Head of caudate nucleus (tissue), 42 donors: ENCODE measurements at regions not wholly inside any gene's neighbourhood (a gene's known extent, or its start where the extent isn't known, plus 50 kb on each side); places are given as distances from the start of the nearest gene placed in this dataset.
"Not testable (repeated sequence)": the region's sequence is repeated elsewhere in the genome, so short reads cannot be mapped to it uniquely, and the experiment has no call there.

ENCODE experiments used
- DNase-seq, 42 donors: peaks; one replicate each; pipeline versions ENCODE4 v3.0.0 to v3.0.0-alpha.2; 2020 to 2021; ENCODE audit warnings: mixed read lengths in 7 of 42
- intact Hi-C: fragments of 100-400 bp; cut with DNase I; formaldehyde crosslinking; loops from one replicate; pipeline ENCODE4 v1.15.0; 2022

- DNase-seq, intact Hi-C loops: not testable (repeated sequence)
Measured at GRCh38 chr11:134494395-134494794, 82.4 kb upstream of the B3GAT1 start.

GRCh38 chr11:134492411-134492810, 80.4 kb upstream of the B3GAT1 start:
- intact Hi-C loops, DNase-seq: not testable (repeated sequence)

- intact Hi-C loops, result no loop called here
- peak in 5 of 42 donors; percentile 22 to 37 (median 27) for DNase-seq
Measured at GRCh38 chr11:134489728-134490127, 77.7 kb upstream of the B3GAT1 start.

- DNase-seq, result peak in 3 of 42 donors; percentile 7 to 25 (median 20)
- intact Hi-C loops, result no loop called here
Measured at GRCh38 chr11:134488913-134489312, 76.9 kb upstream of the B3GAT1 start.

GRCh38 chr11:134488512-134488911, 76.5 kb upstream of the B3GAT1 start:
- intact Hi-C loops, result no loop called here

GRCh38 chr11:134487696-134488095, 75.7 kb upstream of the B3GAT1 start:
- intact Hi-C loops, result no loop called here
- DNase-seq, result peak in 1 of 42 donors; percentile 4

More at GRCh38 chr11:134488512-134488911, 76.5 kb upstream of the B3GAT1 start:
- DNase-seq, result peak in 2 of 42 donors; percentile 5 to 7

GRCh38 chr11:134486704-134487103, 74.7 kb upstream of the B3GAT1 start:
- peak in 1 of 42 donors; percentile 9 for DNase-seq

GRCh38 chr11:134486106-134486505, 74.1 kb upstream of the B3GAT1 start:
- peak in 4 of 42 donors; percentile 7 to 27 (median 10) for DNase-seq
- intact Hi-C loops, result no loop called here

More at GRCh38 chr11:134486704-134487103, 74.7 kb upstream of the B3GAT1 start:
- intact Hi-C loops, result no loop called here

- peak in 6 of 42 donors; percentile 16 to 40 (median 27) for DNase-seq
- intact Hi-C loops, result no loop called here
Measured at GRCh38 chr11:134485316-134485715, 73.3 kb upstream of the B3GAT1 start.

- intact Hi-C loops, result no loop called here
- DNase-seq, result peak in 30 of 42 donors; percentile 25 to 84 (median 50)
Measured at GRCh38 chr11:134483857-134484256, 71.8 kb upstream of the B3GAT1 start.

GRCh38 chr11:134483291-134483690, 71.2 kb upstream of the B3GAT1 start:
- DNase-seq, result peak in 1 of 42 donors; percentile 27
- intact Hi-C loops, result no loop called here

GRCh38 chr11:134482865-134483264, 70.8 kb upstream of the B3GAT1 start:
- intact Hi-C loops, result no loop called here
- peak in 1 of 42 donors; percentile 2 for DNase-seq

- intact Hi-C loops, result no loop called here
- peak in 5 of 42 donors; percentile 9 to 38 (median 22) for DNase-seq
Measured at GRCh38 chr11:134481933-134482527, 70.0 kb upstream of the B3GAT1 start.

- DNase-seq, result peak in 1 of 42 donors; percentile 8
- intact Hi-C loops, result no loop called here
Measured at GRCh38 chr11:134481135-134481534, 69.1 kb upstream of the B3GAT1 start.

GRCh38 chr11:134480136-134480712, 68.2 kb upstream of the B3GAT1 start:
- peak in 3 of 42 donors; percentile 3 to 4 (median 4) for DNase-seq
- intact Hi-C loops, result no loop called here

- DNase-seq, result peak in 2 of 42 donors; percentile 6 to 32
- intact Hi-C loops, result no loop called here
Measured at GRCh38 chr11:134479206-134480135, 67.4 kb upstream of the B3GAT1 start.

- intact Hi-C loops, result no loop called here
- DNase-seq, result peak in 2 of 42 donors; percentile 3 to 7
Measured at GRCh38 chr11:134478611-134479010, 66.6 kb upstream of the B3GAT1 start.

GRCh38 chr11:134478176-134478575, 66.1 kb upstream of the B3GAT1 start:
- peak in 2 of 42 donors; percentile 14 to 19 for DNase-seq
- intact Hi-C loops, result no loop called here

- intact Hi-C loops, result no loop called here
- no peak for DNase-seq
Measured at GRCh38 chr11:134477486-134477885, 65.4 kb upstream of the B3GAT1 start.
